Tongue (tissue), 1 donor: ENCODE measurements at regions not wholly inside any gene's neighbourhood (a gene's known extent, or its start where the extent isn't known, plus 50 kb on each side); places are given as distances from the start of the nearest gene placed in this dataset.
"Not testable (repeated sequence)": the region's sequence is repeated elsewhere in the genome, so short reads cannot be mapped to it uniquely, and the experiment has no call there.

Experiments used
- DNase-seq: peaks from one replicate; pipeline ENCODE4 v3.0.0-alpha.2; 2015

DNA sequence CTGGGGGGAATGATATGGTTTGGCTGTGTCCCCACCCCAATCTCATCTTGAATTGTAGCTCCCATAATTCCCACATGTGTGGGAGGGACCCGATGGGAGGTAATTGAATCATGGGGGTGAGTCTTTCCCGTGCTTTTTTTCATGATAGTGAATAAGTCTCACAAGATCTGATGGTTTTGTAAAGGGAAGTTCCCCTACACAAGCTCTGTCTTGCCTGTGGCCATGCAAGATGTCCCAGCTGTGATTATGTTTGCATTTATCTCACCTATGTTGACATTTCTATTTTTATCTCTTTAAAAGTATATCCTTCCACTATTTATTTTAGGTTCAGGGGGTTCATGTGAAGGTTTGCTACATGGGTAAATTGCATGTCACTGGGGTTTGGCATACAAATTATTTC lies 323.9 kb upstream of the GLI3 start:
- DNase-seq, result peak; percentile 21

DNA sequence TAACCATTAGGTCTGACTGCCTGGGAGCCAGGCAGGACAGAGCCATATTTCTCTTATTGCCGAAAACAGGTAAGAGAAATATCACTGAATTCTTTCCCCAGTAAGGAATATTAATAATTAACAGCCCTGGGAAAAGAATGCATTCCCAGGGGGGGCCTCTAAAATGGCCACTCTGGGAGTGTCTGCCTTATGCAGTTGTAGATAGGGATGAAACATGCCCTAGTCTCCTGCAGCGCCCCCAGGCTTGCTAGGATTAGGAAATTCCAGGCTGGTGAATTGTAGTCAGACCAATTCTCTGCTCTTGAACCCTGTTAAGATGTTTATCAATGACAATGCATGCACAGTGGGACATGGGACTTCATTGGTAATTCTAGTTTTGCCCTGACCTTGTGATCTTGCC lies 317.9 kb upstream of the GLI3 start:
- DNase-seq, result not testable (repeated sequence)

DNA sequence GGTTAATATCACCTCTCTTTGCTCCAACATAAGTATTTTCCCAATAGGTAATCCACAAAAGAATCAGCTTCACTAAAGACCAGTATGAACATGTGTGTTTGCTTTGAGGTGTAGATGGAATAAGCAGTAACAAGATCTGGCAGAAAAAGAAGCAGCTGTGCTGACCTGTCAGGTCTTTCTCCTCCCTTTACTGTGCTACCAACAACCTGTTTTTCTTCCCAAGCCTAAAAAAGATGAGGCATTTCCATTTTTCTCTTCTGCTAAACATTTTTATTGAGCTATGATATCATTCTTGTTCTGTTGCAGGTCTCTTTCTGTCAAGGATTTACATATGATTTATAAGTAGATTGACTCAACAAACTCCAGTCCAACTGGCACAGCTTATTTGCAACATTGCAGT lies 315.2 kb upstream of the GLI3 start:
- peak; percentile 29 for DNase-seq

DNA sequence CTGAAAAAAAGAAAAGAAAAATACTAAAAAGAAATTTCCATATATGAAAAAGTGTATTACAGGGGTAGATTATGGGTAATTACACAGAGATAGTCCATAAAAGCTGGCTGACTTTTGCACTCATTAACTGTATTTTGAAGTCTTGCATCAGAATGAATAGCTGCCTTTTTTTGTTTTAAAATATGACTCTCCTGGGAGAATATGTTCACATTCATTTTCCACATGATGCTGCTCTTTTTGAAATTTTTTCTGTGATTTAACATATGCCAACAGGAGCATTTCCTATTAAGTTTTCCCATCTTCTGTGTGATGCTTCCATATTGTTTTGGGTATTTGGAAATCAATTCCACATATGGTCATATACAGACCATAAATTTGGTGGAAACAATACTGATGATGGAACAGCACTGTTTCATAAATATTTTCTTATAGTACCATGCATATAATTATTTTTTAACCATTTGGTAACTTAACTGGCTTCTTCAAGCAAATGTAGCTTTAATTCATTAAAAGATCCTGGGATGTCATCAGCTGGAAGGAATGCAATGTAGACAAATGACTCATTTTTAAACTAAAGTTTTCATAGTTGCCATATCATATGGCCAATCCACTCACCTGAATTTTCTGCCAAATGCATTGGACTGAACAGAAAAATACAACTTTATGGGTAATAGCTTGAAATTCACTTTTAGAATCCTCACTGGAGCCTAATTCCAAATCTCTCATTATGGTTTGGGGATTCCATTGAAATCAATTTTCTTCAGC lies 313.9 kb upstream of the GLI3 start:
- no peak for DNase-seq

DNA sequence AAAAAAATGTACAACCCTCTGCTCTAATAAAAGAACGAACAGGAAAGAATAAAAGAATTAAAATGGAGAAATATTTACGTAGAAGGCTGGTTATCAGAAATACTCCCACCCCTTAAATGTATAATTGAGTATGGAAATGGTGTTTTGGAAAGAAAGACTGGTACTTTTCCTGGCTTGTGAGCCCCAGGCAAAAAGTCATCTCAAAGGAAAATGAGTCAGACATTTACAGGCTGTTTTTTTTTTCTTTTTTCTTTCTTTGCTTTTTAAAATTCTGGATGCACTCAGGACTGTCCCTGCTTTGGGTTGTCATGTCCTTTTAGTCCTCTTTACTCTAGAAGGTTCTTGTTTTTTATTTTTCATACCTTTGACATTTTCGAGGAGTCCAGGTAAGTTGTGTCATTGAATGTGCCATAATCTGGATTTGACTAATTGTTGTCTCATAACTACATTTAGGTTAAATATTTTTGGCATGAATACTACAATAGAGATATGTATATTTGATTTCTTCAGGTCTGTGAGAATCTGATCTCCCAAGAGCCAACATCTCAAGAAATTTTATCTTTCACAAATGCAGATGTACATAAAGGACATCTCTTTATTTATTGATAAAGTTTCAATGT lies 313.0 kb upstream of the GLI3 start:
- DNase-seq, result no peak

DNA sequence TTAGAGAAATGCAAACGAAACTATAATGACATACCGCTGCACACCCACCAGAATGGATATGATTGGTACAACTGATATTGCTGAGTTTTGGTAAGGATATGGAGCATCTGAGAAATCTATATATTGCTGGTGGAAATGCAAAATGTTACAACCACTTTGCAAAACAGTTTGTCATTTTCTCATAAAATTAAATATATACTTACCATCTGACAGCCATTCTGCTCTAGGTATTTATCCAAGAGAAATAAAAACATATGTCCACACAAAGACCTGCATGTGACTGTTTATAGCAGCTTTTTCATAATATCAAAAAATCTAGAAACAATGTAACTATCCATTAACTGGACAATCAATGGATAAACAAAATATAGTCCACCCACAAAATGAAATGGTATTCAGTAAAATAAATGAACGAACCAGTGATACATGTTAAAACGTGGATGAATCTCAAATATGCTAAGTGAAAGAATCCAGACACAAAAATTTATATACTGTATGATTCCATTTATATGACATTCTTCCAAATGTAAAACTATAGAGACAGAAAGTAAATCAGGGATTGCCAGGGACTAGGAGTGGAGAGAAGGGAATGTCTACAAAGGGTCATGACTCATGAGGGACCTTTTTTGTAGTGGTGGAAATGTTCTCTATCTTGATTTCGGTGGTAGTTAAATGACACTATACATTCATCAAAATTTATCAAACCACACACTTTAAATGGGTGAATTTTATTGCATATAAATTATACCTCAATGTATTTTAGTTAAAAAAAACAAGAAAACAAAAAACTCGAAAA lies 312.0 kb upstream of the GLI3 start:
- no peak for DNase-seq

DNA sequence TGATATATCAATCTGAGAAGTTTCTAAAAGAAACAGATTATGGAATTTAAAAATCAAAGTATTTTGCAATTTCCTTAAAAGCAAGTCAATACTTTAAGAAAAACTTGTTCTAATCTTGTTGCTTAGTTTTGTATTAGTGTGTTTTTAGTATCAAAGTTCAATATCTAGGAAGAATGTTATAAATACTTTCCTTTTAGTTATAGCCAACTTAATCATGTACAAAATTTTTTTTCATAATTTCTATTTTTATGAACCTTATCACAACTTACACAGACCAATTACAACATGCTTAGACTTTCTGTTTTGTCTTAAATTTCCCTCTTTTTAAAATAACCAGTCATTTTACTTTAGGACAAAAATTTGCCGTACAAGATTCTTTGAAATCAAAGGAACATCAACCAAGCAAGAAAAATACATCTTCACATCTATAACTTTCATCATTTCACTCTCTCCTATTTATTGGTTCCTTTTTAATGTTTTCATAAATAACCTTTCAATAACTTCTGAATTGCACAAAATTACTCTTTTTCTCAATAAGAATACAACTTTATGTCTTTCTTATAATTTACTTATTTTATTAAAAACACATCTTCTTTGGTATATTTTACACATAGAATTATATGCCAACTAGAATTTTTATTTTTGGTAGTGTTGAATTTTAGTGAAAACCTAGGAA lies 308.2 kb upstream of the GLI3 start:
- no peak for DNase-seq

DNA sequence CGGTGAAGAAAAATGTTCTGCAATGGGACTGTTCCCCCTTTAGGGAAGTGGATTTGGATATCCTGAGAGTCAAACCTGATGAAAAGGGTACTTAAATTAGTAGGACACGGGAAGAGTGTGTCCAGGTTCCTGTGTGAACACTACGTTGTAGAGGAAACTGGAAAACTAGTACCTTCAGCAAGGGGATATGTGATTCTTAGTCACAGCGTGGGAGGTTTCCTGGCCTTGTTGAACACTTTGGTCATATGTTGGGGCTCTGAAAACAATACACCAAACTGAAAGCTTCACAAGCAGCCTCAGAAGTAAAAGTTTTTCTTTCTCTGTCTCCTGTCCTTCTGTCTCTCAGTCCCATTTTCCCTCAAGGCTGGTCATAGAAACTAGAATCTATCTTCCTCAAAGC lies 306.9 kb upstream of the GLI3 start:
- DNase-seq, result no peak

DNA sequence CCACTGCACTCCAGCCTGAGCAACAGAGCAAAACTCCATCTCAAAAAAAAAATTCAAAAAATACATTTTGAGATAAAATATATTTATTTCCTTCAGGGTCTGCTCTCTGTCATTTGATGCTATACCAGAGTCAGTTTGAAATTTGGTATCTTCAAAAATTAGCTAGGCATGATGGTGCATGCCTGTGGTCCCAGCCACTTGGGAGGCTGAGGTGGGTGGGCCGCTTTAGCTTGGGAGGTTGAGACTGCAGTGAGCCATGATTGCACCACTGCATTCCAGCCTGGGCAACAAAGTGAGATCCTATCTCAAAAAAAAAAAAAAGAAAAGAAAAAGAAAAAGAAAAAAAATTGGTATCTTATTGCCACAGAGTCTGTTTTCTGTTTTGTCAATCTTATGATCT lies 305.4 kb upstream of the GLI3 start:
- not testable (repeated sequence) for DNase-seq

DNA sequence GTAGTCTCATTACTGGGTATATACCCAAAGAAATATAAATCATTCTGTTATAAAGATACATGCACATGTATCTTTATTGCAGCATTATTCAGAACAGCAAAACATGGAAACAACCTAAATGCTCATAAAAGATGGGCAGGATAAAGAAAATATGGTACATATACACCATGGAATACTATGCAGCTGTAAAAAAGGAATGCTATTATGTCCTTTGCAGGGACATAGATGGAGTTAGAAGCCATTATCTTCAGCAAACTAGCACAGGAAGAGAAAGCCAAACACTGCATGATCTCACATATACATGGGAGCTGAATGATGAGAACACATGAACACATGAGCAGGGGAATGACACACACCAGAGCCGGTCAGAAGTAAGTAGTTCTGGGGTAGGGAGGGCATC lies 297.4 kb upstream of the GLI3 start:
- DNase-seq, result no peak

DNA sequence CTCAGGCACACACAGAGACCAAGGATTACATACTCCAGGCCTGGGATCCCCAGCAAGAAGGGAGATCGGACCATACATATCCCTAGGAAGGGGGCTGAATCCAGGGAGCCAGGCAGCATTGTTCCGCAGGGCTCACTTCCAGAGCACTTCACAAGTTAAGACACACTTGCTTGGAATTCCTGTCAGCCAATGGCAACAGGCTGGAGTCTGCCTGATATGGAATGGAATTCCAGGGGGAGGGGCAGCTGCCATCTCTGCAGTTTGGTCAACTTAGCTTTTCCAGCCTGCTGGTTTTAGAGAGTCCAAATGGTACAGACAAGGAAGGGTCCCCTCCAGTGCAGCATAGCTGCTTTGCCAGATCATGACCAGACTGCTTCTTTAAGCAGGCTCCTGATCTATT lies 290.0 kb upstream of the GLI3 start:
- no peak for DNase-seq

DNA sequence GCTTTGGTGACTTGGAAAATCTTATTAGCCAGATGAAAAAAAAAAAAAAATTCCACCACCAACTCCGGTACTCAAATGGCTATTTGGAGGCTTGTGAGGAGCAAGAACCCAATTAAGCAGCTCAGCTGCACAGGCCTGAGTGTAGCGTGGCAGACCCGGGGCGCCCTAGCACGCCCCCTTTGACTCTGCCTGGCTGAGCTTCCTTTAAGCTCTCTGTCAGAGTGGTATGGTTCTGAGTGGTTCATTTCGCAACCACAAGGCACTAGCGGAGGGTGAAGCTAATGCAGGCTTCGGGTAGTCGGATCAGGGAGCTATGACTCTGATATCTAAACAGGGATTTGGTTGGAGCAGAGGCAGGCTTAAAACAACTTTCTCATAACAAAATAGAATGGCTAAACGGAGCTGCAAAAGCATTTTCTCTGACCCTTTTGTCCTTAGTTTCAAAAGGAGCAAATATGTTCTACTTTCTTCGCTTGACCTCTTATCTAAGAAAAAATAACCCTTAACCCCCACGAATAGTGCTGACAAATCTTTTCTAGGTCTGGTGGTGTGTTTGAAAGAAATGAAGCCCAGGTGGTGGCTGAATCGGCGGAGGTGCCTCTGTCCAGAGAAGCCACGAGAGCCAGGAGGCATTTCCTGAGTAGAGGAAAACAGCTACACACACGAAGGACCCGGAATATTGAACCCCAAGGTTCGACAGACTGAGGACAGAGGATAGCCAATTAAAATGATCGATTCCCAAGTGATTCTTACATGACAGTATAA lies 285.4 kb upstream of the GLI3 start:
- DNase-seq, result peak; percentile 15

DNA sequence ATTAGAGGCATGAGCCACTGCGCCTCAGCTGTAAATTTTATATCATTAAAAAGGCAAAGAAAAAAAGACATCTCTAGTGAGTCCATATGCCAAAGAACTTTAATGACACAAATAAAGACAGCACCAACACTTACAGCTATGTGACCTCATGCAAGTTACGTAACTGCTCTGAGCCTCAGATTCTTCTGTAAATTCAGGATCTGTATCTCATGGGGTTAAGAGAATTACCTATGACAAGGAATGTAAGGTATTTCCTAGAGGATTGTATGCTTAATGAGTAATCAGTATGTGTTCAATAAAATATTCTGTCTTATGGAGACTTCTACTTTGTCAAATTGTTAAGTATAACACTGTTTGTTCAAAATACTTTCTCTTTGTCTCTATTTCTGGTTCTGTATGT lies 274.0 kb upstream of the GLI3 start:
- DNase-seq, result no peak

DNA sequence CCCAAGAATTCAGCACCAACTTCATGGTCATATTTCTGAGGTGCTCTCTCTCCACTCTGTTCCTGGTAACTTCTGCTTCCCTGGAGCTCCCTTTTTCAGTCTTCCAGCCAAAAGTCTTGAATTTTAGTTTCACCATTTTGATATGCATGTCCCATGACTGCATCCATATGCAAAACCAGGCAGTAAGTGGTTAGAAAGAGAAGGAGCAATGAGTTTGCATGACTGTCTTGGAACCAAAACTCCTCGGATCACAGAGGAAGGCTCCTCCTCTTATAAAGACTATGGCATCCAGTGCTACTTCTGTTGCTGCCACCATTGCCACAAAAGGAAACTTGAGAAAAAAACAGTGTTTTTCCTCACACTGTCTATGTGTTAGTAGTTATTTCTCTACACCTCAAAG lies 269.1 kb upstream of the GLI3 start:
- DNase-seq, result no peak

DNA sequence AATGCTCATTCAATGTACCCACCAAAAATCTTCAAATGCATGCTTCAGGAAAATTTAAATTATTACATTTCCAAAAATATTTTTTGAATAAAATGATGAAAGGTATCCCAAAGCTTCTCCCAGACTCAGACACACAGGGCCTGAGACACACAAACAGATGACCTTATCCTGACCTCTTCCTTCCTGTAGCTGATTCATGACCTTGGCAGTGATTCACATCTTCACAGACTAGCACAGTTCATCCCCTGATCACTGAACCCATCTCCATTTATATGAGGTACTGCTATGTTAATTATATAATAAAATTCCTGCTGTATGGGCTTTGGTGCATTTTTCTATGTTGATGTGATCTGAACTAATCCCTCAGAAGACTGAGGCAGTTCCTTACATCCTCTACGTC lies 265.0 kb upstream of the GLI3 start:
- DNase-seq, result no peak

DNA sequence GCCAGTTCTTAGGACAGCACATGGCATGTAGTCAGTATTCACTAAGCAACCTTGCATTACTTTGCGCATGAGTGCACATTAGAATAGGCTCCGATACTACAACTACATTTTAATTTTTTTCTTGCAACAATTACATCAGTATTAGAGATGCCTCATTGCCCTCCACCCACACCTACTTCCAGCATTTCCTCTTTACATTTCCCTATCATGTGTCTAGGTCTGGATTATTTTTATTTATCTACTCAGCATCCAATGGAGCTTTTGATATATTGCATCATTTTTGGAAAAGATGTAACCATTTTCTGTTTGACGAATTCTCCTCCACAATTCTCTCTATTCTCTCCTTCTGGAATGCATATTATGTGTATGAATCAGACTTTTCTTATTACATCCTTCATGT lies 258.2 kb upstream of the GLI3 start:
- DNase-seq, result no peak

DNA sequence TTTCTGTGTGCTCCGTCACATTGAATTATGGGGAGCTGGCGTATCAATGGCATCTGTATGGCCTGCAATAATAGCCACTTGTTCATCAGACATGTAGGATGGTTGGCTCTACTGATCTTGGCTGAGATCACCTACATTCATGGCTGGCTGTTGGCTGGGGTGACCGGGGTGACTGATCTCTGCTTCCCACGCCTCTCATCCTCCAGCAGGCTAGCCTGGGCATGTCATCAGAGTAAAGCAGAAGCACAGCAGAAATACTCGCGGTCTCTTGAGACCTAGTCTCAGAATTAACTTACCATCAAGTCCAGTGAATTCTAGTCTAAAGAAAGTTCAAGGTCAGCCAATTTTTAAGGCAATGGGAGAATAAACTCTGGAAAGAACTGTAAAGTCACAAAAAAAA lies 257.7 kb upstream of the GLI3 start:
- DNase-seq, result no peak

DNA sequence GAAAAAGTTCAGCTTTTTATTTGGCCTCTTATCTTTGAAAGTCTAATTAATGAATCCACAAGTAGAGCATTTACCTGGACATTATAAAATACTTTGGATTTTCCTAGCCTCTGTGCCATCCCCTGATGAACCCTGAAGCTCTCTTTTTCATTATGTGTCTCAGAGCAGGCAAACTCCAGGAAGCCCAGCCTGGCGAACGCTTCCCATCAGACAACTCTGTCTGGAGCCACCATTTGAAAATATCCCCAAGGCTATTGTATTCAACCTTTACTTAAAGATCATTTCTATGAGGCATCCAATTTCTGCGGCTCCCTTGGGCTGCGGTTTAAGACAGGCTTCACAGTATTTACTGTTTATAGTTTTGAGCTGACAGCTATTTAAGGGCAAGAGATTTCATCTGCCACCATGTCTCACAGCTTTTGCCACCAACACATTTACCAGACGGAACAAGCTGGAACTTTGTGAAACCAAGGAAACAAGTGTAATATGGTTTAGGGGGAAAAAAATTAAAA lies 257.2 kb upstream of the GLI3 start:
- DNase-seq, result no peak

DNA sequence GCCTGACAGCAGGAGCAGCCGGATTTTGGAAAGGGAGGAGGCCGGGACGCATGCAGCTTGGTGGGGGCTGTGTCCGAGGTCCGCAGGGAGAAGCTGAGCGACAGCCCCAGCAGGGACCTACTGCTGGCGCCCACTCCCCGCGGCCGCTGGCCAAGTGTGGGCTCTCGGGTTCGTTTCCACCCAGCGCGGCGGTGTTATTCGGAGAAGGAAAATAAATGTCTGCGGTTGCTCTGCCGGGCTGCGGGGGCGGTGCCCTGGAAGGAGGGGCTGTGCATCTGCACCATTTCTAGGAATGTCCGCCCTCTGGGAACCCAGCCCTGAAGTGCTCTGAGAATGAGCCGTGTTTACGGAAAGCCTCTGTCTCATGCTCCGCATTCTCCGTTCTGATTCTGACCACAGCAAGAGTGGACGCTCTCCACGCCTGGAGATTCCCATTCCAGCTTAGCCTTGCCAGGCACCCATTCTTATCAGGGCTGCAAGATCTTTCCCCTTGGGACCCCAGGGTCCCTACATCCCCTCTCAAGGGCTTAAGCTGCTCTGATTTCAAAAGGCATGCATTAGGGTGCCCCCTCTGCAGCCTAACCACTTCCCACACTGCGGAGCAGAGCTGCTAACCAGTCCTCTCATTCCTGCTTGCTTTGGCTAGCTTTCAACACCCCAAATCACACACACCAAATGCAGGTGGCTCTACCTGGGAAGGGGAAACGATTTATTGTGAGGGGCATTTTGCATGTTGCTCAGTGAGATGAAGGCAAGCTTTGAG lies 256.6 kb upstream of the GLI3 start:
- DNase-seq, result peak; percentile 92

DNA sequence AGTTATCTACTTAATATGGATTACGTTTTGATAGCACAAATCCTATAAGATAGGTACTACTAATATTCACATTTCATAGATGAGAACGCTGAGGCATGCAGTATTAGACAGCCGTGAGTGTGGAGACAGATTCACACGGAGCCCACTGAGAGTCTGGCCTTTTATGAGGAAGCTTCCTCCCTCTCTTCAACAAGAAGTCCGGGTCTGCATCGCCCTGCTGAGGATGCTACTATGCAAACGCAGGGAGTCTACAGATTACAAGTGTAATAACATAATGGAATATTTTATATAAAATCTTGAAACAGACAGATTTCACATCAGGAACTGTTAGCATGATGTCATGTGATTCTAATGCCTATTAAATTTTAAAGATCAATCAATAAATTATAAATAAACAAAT lies 255.9 kb upstream of the GLI3 start:
- DNase-seq, result no peak

DNA sequence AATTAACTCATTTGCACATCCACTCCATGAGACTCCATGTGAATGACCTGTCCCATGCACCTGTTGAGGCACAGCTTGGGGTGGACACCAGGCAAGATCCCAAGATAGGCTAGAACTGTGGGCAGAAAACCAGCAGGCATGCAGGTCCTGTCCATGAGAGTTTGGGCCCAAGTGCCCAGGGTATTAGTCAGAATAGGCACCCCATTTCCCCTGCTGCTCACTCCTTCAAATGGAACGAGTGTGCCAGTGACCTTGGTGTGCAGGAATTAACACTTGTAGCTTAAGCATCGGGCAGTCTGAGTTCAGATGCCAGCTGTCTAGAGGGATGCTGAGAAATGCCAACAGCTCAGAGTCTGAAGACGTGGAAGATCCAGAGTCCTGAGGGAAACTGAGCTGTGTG lies 254.1 kb upstream of the GLI3 start:
- no peak for DNase-seq
